HG03571 (cell line): ENCODE measurements at regions not wholly inside any gene's neighbourhood (a gene's known extent, or its start where the extent isn't known, plus 50 kb on each side); places are given as distances from the start of the nearest gene placed in this dataset.

Experiments
- ATAC-seq: cut with Tn5 transposase; IDR thresholded peaks from one replicate; pipeline ENCODE4 v1.9.1; 2021; ENCODE audit not compliant: unreplicated experiment

DNA sequence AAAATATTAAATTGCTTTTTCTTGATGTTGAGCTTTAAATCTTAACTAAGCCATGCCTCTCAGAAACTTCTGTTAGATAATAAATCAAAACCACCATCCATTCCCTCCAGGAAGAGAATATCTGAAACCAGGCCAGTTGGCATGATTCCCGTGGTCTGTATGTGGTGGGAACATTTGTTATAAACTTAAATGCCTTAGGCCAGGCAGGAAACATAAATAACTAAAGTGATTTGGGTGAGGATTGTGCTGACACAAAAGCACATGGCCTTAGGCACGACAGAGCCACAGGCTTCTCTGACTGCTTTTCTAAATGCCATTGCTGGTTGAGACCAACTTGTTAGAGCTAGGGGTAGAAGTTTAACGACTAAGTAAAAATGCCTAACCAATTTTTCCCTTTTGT, 255.9 kb downstream of the GABRG2 start:
- ATAC-seq: no peak

DNA sequence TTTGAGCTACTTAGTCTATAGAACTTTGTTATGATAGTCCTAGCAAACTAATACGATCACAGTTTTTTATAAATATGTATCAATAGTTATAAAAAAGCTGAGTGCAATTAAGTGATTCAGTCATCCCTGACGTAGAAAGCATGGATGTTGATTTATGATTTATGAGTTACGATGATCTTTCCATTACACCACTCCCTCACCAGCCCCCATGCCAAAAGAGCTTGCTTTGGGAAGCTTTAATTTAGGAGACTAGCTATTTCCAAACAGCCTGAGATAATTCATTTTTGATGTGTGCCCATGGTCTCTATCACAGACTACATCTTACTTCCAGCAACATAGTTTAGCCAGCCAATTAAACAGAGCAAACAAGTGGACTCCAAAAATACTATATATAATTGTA, 256.8 kb downstream of the GABRG2 start:
- ATAC-seq: no peak

DNA sequence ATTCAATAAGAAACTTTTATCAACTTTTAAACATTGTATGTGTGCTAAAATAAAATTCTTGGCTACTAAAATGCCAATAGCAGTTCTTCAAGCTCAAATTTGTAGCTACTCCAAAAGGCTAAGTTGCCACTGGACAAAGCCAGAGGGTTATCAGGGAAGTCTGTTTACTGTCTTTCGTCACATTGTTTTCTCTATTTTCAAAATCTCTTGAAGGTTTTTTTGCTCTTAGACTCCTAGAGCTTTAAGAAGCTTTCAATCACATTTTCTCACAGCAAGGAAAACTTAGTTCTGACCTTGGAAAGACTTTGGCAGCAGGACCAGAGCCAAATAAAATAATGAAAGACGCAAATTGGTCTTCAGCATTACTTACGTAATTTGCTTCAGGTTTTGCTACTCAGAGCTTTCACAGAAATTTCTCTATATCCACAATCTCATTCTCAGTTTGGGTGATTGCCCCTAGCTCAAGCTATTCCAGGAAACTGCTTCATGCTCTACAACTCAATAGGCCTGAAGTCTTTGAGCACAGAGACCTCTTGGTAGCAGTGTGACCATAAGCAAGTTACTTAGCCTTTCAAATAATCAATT, 257.7 kb downstream of the GABRG2 start:
- ATAC-seq: no peak

DNA sequence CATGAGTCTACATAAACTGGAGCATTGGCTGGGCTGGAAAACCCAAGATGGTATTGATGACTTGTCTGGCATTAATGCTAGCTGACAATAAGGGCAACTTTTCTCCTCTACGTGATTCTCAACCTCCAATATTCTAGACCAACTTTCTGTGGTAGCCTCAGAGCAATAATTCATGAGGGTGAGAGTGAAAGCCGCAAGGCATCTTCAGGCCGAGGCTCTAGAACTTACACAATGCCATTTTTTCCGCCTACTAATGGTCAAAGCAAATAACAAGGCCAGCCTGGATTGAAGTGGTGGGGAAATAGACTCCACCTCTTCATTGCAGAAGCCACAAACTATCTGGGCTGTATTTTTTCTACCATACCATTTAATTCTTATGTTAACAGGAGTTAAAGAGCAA, 267.4 kb downstream of the GABRG2 start:
- no peak for ATAC-seq

DNA sequence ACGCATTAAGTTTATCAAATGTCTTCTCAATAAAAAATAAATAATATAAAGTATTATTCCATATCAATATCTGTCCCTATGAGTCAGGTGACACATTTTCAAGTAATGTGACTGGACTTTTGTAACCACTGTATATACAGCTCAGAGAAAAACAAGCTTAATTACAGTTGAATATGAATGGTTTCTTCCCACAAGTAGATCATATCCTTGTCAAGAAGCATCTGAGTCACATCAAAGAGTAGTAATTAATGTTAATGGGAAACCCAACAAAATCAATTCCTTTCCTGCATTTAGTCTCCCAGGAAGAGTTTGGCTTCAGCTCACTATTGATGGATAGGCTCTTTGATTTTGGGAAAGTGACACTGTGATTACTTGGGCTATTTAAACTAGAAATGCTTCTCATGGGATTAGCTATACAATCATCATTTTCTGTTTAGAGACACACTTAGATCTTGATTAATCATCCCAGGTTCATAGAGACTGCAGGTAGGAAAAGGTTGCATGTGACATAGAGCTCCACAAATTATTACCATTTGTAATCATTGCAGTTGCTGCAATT, 292.9 kb downstream of the GABRG2 start:
- no peak for ATAC-seq

DNA sequence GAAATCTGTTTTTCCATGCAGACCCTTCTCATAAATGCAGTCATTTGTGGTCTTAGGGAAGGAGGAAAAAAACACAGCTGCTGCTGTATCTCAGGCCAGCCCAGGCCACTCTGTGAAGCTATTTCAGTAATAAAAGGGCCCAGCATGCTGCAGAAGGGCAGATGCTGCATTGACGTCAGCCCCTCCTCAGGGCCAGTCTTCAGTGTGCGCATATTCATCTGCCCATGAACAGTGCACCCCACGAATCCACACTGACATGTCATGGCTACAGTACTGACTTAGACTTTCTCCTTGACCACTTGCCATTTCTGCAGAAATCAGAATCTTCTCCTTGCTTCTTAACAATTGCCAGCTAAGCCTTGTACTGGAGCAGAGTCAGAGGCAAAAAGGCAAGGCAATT, 304.7 kb downstream of the GABRG2 start:
- ATAC-seq: no peak

DNA sequence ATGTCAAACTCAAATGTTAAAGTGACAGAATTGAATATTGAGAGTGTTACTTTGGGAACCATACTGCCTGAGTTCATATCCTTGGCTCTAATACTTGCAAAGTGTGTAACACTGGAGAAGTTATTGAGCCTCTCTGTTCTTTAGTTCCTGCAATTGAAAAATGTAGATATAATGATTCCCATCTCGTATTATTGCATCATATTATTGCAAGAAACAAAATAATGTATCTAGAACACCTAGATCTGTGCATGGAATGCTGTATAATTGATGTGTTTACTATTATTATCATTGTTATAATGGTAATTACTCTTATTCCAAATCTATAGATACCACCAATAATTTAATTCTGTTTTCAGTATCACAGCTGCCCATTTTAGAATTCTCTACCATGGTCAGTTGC, 310.3 kb downstream of the GABRG2 start:
- ATAC-seq: no peak

DNA sequence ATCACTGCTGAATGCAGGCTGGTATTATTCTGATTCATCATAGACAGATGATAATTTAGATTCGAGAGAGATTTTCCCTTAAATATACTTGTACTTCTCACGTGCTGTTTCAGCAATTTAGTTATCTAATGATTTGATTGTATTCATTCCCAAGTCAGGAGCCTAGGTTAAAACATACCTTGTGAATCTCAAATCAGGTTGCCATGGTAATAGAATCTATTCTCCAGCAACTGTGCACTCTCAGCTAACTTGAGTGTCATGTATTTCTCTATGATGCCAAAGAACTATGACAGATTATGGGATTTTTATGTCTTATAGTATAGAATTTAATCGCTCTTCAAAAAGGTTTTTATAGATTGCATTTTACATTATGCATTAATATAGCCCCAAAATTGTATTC, 315.3 kb downstream of the GABRG2 start:
- no peak for ATAC-seq

DNA sequence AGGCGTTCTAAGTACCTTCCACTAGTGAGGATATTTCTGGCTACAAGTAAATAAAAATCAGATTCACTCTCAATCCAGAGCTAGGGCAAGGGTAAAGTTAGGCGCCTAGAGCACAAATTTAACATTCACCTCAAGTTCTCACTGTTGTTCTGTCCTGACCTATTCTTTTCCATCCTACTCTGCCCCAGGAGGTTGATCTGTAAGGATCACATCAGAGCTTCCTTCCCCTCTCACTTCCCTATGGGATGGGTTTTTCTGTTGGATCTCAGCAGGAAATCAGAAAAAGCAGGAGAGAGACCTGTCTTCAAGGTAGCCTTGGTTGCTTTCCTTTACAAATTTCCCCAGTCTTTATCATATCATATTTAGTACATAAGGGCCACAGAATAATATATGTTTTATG, 316.7 kb downstream of the GABRG2 start:
- ATAC-seq: no peak

DNA sequence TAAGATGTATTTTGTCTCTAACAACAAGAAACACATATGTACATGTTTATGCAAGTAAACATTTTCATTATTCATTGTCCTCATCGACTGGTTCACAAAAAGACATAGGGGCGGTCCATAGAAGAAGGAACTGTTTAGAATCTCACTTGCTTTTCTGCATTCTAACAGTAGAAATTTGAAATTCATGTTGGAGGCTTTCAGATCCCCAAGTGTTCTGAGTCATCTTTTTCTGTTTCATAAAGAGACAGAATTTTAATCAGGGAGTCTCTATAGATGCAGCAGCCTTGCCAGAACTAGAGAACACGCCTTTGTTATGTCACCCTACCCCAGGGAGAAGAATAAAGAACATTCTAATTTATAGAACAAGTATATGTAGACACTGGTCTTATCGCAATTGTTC, 324.3 kb downstream of the GABRG2 start:
- no peak for ATAC-seq

DNA sequence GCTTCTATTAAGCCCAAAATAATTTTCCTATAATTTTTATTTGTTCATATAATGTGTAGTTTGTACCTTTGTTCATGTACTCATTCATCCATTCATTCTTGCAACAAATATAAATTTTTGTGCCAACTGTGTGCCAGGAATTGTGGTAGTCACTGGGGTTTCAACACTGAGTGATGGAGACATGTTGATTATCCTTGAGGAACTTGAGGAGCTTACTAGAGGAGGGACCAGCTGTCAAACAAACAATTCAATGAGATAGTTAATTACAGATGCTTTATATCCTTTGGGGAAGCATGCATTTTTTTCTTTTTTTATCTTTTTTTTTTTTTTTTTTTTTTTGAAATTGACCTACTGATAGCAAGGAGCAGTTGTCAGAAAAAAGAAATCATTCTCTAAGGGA, 324.8 kb downstream of the GABRG2 start:
- ATAC-seq: no peak

DNA sequence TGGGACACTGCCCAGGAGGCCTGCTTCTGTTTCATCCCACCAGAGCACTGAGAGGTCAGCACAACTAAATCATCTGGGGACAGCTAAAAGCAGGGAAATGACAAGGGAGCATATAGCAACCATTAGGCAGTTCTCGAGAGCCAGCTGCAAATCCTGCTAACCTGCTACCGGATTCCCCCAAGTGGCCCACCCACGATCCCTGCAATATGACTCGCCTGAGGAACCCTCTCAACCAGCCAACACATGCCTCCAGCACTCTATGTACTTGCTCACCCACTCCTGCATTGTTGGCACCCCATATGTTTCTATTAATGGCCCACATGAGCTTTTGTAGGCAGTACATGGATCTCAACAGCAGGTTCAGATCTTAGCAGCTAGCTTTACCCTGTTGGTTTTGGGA, 326.0 kb downstream of the GABRG2 start:
- ATAC-seq: no peak

DNA sequence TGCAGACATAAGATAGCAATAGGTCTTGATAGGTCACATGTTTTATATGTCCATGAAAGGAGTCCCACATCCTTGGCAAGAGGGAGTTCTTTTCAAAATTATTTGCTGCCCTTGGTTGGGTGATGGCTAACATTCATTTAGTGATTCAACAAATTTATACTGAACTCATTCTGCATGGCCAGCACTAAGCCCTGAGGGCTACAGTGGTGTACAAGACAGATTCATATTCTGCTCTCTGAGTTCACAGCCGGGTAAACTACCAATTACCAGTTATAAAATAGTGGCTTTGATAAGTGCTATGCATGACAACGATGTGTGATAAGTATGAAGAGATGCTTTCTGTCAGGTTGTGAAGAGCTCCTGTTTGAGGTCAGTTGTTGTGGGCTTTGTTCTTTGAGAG, 340.0 kb downstream of the GABRG2 start:
- no peak for ATAC-seq

DNA sequence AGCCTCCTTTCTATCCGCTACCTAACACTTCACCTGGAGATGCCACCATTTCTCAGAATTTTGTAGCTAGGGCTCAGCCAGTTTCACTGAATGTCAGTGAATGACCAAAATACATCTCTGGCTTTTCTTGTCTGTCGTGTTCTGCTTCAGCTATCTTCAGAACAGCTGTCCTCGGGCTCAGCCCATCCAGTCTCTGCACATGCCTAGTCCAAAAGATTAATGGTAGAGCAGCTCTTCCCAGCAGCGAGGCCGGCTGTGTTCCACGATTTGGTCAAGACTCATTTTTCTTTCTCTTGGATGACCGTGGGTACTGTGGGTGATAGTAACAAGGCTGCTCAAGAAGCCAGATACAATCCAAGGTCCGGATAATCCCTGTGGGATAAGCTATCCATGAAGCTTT, 342.8 kb downstream of the GABRG2 start:
- no peak for ATAC-seq

DNA sequence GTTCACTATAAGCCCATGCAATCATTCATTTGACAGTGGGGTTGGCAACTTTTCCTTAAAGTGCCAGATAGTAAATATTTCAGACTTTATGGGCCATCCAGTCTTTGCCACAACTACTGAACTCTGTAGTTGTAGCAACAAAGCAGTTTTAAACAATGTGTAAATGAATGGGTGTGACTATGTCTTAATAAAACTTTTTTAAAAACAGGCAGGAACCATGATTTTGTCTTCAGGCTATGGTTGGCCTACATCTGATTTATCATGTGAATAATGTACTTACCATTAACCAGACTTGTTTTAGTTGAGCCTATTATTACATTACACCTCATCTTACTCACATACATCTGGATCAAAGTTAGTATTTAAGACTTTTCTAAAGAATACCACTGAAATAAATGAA, 361.6 kb downstream of the GABRG2 start:
- no peak for ATAC-seq

DNA sequence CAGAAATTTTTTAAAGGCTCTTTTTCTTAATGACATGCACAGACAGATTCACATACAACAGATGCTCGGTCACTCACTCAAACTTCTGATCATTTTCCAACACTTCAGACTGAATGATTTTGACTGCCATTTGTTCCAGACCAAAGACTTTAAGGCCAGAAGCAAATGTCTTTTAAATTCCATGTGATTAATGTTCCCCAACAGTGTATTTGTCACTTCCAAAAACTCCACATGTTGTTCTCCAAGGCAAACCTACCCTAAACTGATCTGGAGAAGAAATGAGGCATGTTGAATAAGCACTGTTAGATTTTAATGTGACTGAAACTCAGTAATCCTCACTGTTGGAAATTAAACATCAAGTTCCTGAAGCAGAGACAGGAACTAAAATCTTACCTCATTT, 366.7 kb downstream of the GABRG2 start:
- no peak for ATAC-seq

DNA sequence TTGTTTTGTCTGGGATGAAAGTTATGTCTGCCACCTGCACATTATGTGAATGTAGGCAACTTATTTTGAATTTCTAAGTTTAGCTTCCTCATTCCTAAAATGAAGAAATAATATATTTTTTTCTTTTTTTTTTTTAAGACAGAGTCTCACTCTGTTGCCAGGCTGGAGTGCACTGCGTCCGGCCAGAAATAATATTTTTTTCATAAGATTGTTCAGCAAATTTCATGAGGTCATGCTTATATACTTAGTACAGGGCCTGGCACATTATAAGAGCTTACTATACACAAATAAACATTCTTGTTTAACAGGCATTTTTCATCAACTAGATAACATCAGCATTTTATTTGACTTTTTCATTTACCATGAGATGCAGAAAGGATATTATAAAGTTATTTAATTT, 368.5 kb downstream of the GABRG2 start:
- ATAC-seq: no peak

DNA sequence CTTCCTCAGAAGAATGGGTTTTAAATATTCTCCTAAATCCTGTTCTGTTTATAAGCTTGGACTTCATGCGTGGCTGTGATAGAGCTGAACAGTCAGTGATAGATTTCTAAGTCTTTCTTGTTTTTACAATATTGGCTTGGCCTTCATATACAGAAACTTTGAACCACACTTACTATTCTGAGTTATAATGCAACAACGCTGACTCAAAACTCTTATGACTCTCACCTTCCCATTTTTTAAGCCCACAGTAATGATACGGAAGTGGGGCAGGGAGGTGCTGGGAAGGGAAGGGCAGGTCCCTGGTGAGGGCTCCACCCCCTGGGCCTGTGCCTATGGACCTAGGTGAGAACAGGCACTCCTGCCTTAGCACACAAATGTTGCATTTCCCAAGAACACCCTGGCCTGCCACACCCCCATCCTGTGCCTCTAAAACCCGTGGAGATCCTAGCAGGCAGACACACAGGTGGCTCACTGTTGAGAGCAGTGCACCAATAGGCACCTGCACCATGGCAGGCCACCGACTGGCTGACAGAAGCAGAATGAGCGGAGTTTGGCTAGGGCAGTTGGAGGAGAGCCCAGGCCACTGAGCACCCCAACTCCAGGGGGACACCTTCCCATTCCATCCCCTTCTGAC, 376.7 kb downstream of the GABRG2 start:
- ATAC-seq: no peak

DNA sequence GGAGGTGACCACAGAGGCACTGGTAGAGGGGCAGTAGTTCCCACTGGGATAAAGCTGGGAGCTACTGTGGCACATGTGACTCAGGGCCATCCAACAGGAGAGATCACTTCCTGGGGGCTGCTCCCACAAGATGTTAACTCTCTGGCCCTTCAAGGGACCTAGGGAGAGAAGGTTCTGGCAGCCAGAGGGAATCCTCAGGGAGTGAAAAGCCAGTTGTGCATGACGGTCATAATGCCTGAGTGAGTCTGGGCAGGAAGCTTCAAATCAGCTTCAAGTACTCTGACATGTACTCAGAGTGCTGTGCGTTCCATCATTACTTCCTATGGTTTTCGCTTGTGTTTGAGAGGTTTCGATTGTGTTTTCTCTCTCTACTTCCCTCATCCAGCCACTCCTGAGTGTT, 388.5 kb downstream of the GABRG2 start:
- ATAC-seq: no peak

DNA sequence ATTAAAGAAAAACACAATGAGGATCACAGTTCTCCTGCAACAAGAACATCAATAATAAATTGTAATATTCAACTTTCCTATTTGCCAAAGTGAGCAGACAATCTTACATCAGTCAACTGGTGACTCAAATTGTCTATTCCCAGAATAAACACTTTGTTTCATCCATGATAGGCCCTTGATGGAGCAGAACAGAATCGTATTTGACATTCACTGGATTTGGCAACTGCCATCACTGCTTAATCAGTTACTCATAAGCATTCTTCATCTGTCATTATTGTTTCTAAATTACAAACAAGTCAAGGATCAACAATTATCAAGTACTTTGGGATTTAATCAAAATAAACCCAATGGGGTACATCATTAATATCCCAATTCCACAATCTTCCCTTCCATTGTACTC, 398.4 kb downstream of the GABRG2 start:
- no peak for ATAC-seq

DNA sequence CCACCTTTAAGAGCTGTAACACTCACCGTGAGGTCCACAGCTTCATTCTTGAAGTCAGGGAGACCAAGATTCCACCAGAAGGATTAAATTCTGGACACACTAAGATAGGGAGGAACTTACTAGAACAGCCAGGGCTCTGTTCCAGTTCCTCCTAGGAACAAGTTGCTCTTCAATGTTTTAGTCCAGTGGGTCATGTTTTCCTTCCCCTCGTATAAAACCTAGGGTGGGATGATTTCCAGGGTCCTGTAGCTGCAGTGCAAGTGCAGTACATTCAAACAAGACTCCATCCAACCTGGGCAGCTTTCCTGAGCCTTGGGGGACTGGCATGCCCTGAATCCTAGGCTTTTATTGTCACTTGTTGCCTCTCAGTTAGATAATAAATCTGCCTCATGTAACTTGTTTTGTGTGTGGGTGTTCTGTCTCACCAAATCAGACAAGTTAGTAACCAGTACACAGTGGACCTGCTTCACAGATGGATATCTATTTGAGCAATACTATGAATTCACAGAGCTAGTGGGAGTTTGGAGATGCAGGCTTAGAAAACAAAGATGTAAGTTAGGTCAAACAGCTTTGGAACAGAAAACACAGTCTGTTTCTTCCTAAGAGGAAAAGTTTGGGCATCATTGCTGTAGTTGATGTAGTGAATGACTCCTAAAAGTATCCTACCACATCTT, 405.6 kb downstream of the GABRG2 start:
- no peak for ATAC-seq

DNA sequence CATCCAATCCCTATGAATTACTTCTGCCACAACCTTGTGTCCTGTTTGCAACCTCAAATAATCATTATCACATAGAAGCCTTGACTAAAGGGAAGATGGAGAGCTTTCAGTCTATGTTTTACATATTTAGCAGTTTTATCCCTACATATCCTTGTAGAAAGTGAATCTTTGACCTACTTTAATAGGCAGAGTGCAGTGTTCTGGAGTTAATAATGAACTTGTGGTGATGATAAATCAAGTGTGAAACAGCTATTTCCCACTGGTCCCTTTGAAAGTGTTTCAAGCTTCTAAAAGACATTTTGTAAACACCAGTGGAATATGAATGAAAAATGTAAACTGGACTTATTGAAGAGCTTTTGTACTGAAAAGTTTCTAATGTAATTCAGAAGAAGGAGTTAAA, 406.7 kb downstream of the GABRG2 start:
- no peak for ATAC-seq

DNA sequence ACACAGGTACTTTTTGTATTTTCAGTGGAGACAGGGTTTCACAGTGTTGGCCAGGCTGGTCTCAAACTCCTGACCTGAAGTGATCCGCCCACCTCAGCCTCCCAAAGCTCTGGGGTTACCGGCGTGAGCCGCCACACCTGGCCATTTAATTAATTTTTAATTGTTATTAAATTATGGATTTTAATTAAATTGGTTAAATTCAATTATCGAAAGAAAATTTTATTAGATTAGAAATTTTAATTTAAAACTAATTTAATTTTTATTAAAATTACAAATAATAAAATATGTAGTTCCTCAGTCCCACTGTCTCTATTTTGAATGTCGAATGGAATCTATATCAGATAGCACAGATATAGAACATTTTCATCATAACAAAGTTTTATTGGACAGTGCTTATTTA, 416.5 kb downstream of the GABRG2 start:
- ATAC-seq: no peak
